ENCODE measurements at regions not wholly inside any gene's neighbourhood (a gene's known extent, or its start where the extent isn't known, plus 50 kb on each side); places are given as distances from the start of the nearest gene placed in this dataset.

GRCh38 chr2:220913384-220913783 is 658.7 kb downstream of the EPHA4 start:
- in situ Hi-C loops (cut with HindIII; ENCODE audit: low sequenced_read_pairs) = no loop called here

- in situ Hi-C loops (cut with HindIII; ENCODE audit: low sequenced_read_pairs) = no loop called here
Measured at GRCh38 chr2:220915092-220915623, 656.9 kb downstream of the EPHA4 start.

- in situ Hi-C loops (cut with HindIII; ENCODE audit: low sequenced_read_pairs) = no loop called here
Measured at GRCh38 chr2:220916931-220917330, 655.2 kb downstream of the EPHA4 start.

- in situ Hi-C loops (cut with HindIII; ENCODE audit: low sequenced_read_pairs) = no loop called here
Measured at GRCh38 chr2:220930271-220931076, 641.6 kb downstream of the EPHA4 start.

- in situ Hi-C loops (cut with HindIII; ENCODE audit: low sequenced_read_pairs) = no loop called here
Measured at GRCh38 chr2:220931491-220931890, 640.6 kb downstream of the EPHA4 start.

GRCh38 chr2:220932041-220932440 is 640.1 kb downstream of the EPHA4 start:
- in situ Hi-C loops (cut with HindIII; ENCODE audit: low sequenced_read_pairs) = no loop called here

GRCh38 chr2:220935789-220936321 is 636.2 kb downstream of the EPHA4 start:
- in situ Hi-C loops (cut with HindIII; ENCODE audit: low sequenced_read_pairs) = no loop called here

GRCh38 chr2:220936641-220937197 is 635.4 kb downstream of the EPHA4 start:
- in situ Hi-C loops (cut with HindIII; ENCODE audit: low sequenced_read_pairs) = no loop called here

GRCh38 chr2:220937245-220937644 is 634.9 kb downstream of the EPHA4 start:
- in situ Hi-C loops (cut with HindIII; ENCODE audit: low sequenced_read_pairs) = no loop called here

- in situ Hi-C loops (cut with HindIII; ENCODE audit: low sequenced_read_pairs) = no loop called here
Measured at GRCh38 chr2:220940646-220941045, 631.5 kb downstream of the EPHA4 start.

- in situ Hi-C loops (cut with HindIII; ENCODE audit: low sequenced_read_pairs) = no loop called here
Measured at GRCh38 chr2:220941683-220942082, 630.4 kb downstream of the EPHA4 start.

- in situ Hi-C loops (cut with HindIII; ENCODE audit: low sequenced_read_pairs) = no loop called here
Measured at GRCh38 chr2:220946552-220946951, 625.6 kb downstream of the EPHA4 start.

GRCh38 chr2:220948579-220948978 is 623.5 kb downstream of the EPHA4 start:
- in situ Hi-C loops (cut with HindIII; ENCODE audit: low sequenced_read_pairs) = no loop called here

GRCh38 chr2:220949466-220949865 is 622.6 kb downstream of the EPHA4 start:
- in situ Hi-C loops (cut with HindIII; ENCODE audit: low sequenced_read_pairs) = no loop called here

- in situ Hi-C loops (cut with HindIII; ENCODE audit: low sequenced_read_pairs) = no loop called here
Measured at GRCh38 chr2:220955776-220956175, 616.3 kb downstream of the EPHA4 start.

GRCh38 chr2:220956429-220956828 is 615.7 kb downstream of the EPHA4 start:
- in situ Hi-C loops (cut with HindIII; ENCODE audit: low sequenced_read_pairs) = no loop called here

- in situ Hi-C loops (cut with HindIII; ENCODE audit: low sequenced_read_pairs) = no loop called here
Measured at GRCh38 chr2:220959391-220959802, 612.7 kb downstream of the EPHA4 start.

- in situ Hi-C loops (cut with HindIII; ENCODE audit: low sequenced_read_pairs) = no loop called here
Measured at GRCh38 chr2:220961143-220961860, 610.8 kb downstream of the EPHA4 start.

- in situ Hi-C loops (cut with HindIII; ENCODE audit: low sequenced_read_pairs) = no loop called here
Measured at GRCh38 chr2:220962556-220962955, 609.5 kb downstream of the EPHA4 start.

GRCh38 chr2:220963076-220963475 is 609.0 kb downstream of the EPHA4 start:
- in situ Hi-C loops (cut with HindIII; ENCODE audit: low sequenced_read_pairs) = no loop called here

- in situ Hi-C loops (cut with HindIII; ENCODE audit: low sequenced_read_pairs) = no loop called here
Measured at GRCh38 chr2:220963930-220964329, 608.2 kb downstream of the EPHA4 start.

Measured in DLD1 (cell line).